Activated naive CD4-positive, alpha-beta T cell treated with anti-CD3 and anti-CD28 coated beads for 36 hours (primary cell): ENCODE measurements at regions not wholly inside any gene's neighbourhood (a gene's known extent, or its start where the extent isn't known, plus 50 kb on each side); places are given as distances from the start of the nearest gene placed in this dataset.
"Not testable (repeated sequence)": the region's sequence is repeated elsewhere in the genome, so short reads cannot be mapped to it uniquely, and the experiment has no call there.

Experiments
- CTCF ChIA-PET: fragments of 350-600 bp; sonication (Branson Sonifier 250); formaldehyde crosslinking; loops from one replicate; lab custom pipeline; 2021; ENCODE audit warnings: antibody characterized with exemption; lab: Charles Lee
- DNase-seq: peaks from one replicate; pipeline ENCODE4 v3.0.0-alpha.2; 2020
- H3K27ac Mint-ChIP-seq: one replicate; pipeline ENCODE4 v1.8.0; 2021; ENCODE audit warnings: mild to moderate bottlenecking, mixed read lengths
- H3K27me3 Mint-ChIP-seq: one replicate; pipeline ENCODE4 v1.8.0; 2021; ENCODE audit warnings: low read depth, mixed read lengths
- H3K36me3 Mint-ChIP-seq: one replicate; pipeline ENCODE4 v1.8.0; 2021; ENCODE audit warnings: low read depth, mixed read lengths
- H3K4me1 Mint-ChIP-seq: one replicate; pipeline ENCODE4 v1.8.0; 2021; ENCODE audit warnings: low read depth, mixed read lengths
- H3K4me3 Mint-ChIP-seq: one replicate; pipeline ENCODE4 v1.8.0; 2021; ENCODE audit warnings: mild to moderate bottlenecking, moderate library complexity, mixed read lengths
- H3K9me3 Mint-ChIP-seq: one replicate; pipeline ENCODE4 v1.8.0; 2021; ENCODE audit warnings: mixed read lengths
- intact Hi-C: fragments of 100-400 bp; cut with micrococcal nuclease; formaldehyde crosslinking; loops from one replicate; pipeline ENCODE4 v1.15.1; 2023

GRCh38 chr4:18110099-18110498, 88.5 kb upstream of the LCORL start:
- Mint-ChIP-seq H3K27ac (no peak overlapping the region), H3K4me1 (no peaks in the 10 kb centered on the region), H3K36me3 (no peaks in the 10 kb centered on the region), H3K4me3 (no peak overlapping the region), H3K9me3 (no peaks in the 10 kb centered on the region), H3K27me3 (peaks cover 13% of the 10 kb centered on the region)
- intact Hi-C loops, result no loop called here
- no peak for DNase-seq
- CTCF ChIA-PET, result no interaction called here

- H3K9me3 Mint-ChIP-seq, result no peaks in the 10 kb centered on the region
- intact Hi-C loops, result no loop called here
Measured at GRCh38 chr4:18109676-18110075, 88.1 kb upstream of the LCORL start.

GRCh38 chr4:18107848-18108528, 86.4 kb upstream of the LCORL start:
- H3K4me3 Mint-ChIP-seq, H3K9me3 Mint-ChIP-seq, H3K27ac Mint-ChIP-seq, intact Hi-C loops, H3K36me3 Mint-ChIP-seq, H3K4me1 Mint-ChIP-seq, DNase-seq: not testable (repeated sequence)
- CTCF ChIA-PET, result interaction anchor here (0.6 kb wide), 1 partner anchor 221 kb away, joined by 6 read pairs; no protein-coding TSS in a partner anchor
- peaks cover 10% of the 10 kb centered on the region for H3K27me3 Mint-ChIP-seq

More at GRCh38 chr4:18109676-18110075, 88.1 kb upstream of the LCORL start:
- no peak for DNase-seq
- H3K4me3 Mint-ChIP-seq, result no peak overlapping the region
- H3K4me1 Mint-ChIP-seq, result no peaks in the 10 kb centered on the region
- H3K27me3 Mint-ChIP-seq, result peaks cover 13% of the 10 kb centered on the region
- CTCF ChIA-PET, result no interaction called here
- H3K36me3 Mint-ChIP-seq, result no peaks in the 10 kb centered on the region
- H3K27ac Mint-ChIP-seq, result no peak overlapping the region

GRCh38 chr4:18106620-18107019, 85.1 kb upstream of the LCORL start:
- CTCF ChIA-PET, result interaction anchor here (0.9 kb wide), 1 partner anchor 30 kb away, joined by 3 read pairs; no protein-coding TSS in a partner anchor
- Mint-ChIP-seq H3K9me3 (no peaks in the 10 kb centered on the region), H3K36me3 (no peaks in the 10 kb centered on the region), H3K27ac (no peak overlapping the region), H3K27me3 (peaks cover 6% of the 10 kb centered on the region), H3K4me3 (no peak overlapping the region), H3K4me1 (no peaks in the 10 kb centered on the region)
- intact Hi-C loops, result no loop called here
- no peak for DNase-seq

- no peak for DNase-seq
- Mint-ChIP-seq H3K4me3 (no peak overlapping the region), H3K36me3 (no peaks in the 10 kb centered on the region), H3K27ac (no peak overlapping the region), H3K4me1 (no peaks in the 10 kb centered on the region), H3K9me3 (no peaks in the 10 kb centered on the region), H3K27me3 (peaks cover 4% of the 10 kb centered on the region)
- CTCF ChIA-PET, result interaction anchor here (0.9 kb wide), 1 partner anchor 29 kb away, joined by 3 read pairs; no protein-coding TSS in a partner anchor
- intact Hi-C loops, result no loop called here
Measured at GRCh38 chr4:18105030-18106011, 83.8 kb upstream of the LCORL start.

- no peak overlapping the region for H3K27ac Mint-ChIP-seq
- H3K9me3 Mint-ChIP-seq, result no peaks in the 10 kb centered on the region
- intact Hi-C loops, result no loop called here
- H3K4me3 Mint-ChIP-seq, result no peak overlapping the region
- no peaks in the 10 kb centered on the region for H3K36me3 Mint-ChIP-seq
- peaks cover 4% of the 10 kb centered on the region for H3K27me3 Mint-ChIP-seq
- no peaks in the 10 kb centered on the region for H3K4me1 Mint-ChIP-seq
- CTCF ChIA-PET, result no interaction called here
- DNase-seq, result no peak
Measured at GRCh38 chr4:18103876-18104605, 82.5 kb upstream of the LCORL start.

GRCh38 chr4:18100657-18101056, 79.1 kb upstream of the LCORL start:
- intact Hi-C loops, result no loop called here
- Mint-ChIP-seq H3K27ac (no peak overlapping the region), H3K9me3 (no peaks in the 10 kb centered on the region), H3K4me3 (no peak overlapping the region), H3K27me3 (peaks cover 2% of the 10 kb centered on the region), H3K36me3 (no peaks in the 10 kb centered on the region), H3K4me1 (no peaks in the 10 kb centered on the region)
- CTCF ChIA-PET, result interaction anchor here (0.7 kb wide), 1 partner anchor 91 kb away, joined by 3 read pairs; no protein-coding TSS in a partner anchor
- no peak for DNase-seq

- H3K36me3 Mint-ChIP-seq, H3K27ac Mint-ChIP-seq: not testable (repeated sequence)
Measured at GRCh38 chr4:18090447-18090846, 68.9 kb upstream of the LCORL start.

GRCh38 chr4:18082236-18082635, 60.7 kb upstream of the LCORL start:
- no peaks in the 10 kb centered on the region for H3K36me3 Mint-ChIP-seq
- H3K27ac Mint-ChIP-seq, result no peak overlapping the region
- DNase-seq, result no peak
- intact Hi-C loops, result no loop called here
- H3K4me1 Mint-ChIP-seq, result no peaks in the 10 kb centered on the region
- H3K4me3 Mint-ChIP-seq, result no peak overlapping the region
- CTCF ChIA-PET, result no interaction called here
- H3K9me3 Mint-ChIP-seq, result peaks cover 3% of the 10 kb centered on the region
- peaks cover 35% of the 10 kb centered on the region for H3K27me3 Mint-ChIP-seq

More at GRCh38 chr4:18090447-18090846, 68.9 kb upstream of the LCORL start:
- H3K4me1 Mint-ChIP-seq, intact Hi-C loops, DNase-seq, CTCF ChIA-PET, H3K4me3 Mint-ChIP-seq: not testable (repeated sequence)
- H3K27me3 Mint-ChIP-seq, result peaks cover 22% of the 10 kb centered on the region
- peaks cover 21% of the 10 kb centered on the region for H3K9me3 Mint-ChIP-seq

- Mint-ChIP-seq H3K9me3 (no peaks in the 10 kb centered on the region), H3K27ac (no peak overlapping the region), H3K4me3 (no peak overlapping the region), H3K27me3 (peaks cover 31% of the 10 kb centered on the region), H3K4me1 (no peaks in the 10 kb centered on the region), H3K36me3 (no peaks in the 10 kb centered on the region)
- DNase-seq, result no peak
- intact Hi-C loops, result no loop called here
- CTCF ChIA-PET, result no interaction called here
Measured at GRCh38 chr4:18081708-18082107, 60.2 kb upstream of the LCORL start.

- no peak for DNase-seq
- Mint-ChIP-seq H3K9me3 (peaks cover 8% of the 10 kb centered on the region), H3K4me3 (no peak overlapping the region), H3K27ac (no peak overlapping the region), H3K36me3 (no peaks in the 10 kb centered on the region), H3K27me3 (peaks cover 12% of the 10 kb centered on the region), H3K4me1 (peaks cover 7% of the 10 kb centered on the region)
- CTCF ChIA-PET, result no interaction called here
- intact Hi-C loops, result loop anchor here (10.0 kb wide), 1 partner anchor 287 kb away; no protein-coding TSS in a partner anchor
Measured at GRCh38 chr4:18077808-18078207, 56.3 kb upstream of the LCORL start.
